ENCODE measurements at regions not wholly inside any gene's neighbourhood (a gene's known extent, or its start where the extent isn't known, plus 50 kb on each side); places are given as distances from the start of the nearest gene placed in this dataset.
"Not testable (repeated sequence)": the region's sequence is repeated elsewhere in the genome, so short reads cannot be mapped to it uniquely, and the experiment has no call there.

DNA sequence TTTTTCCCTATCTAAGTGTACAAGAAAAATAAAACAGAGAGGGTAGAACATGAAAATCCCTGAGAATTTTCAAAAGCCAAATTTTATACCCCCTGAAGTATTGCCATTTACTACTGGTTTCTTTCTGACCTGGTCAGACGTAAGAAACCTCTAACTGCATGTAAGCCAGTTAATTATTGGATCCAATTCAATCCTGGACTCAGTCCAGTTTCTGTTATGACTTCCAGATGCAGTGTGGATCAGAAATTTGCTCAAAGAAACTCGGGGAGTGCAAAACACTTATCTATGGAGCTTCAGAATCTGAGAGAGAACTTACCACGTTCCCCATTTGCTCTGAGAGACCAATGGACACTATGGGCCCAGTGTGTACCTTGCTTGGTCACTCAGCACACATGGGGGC lies 383.5 kb downstream of the KLHL4 start:
- DNase-seq, result no peak
- in situ Hi-C loops (cut with MboI; ENCODE audit: low pct_unique_long_range_greater_than_20kb, low sequenced_read_pairs), result no loop called here

- in situ Hi-C loops (cut with MboI; ENCODE audit: low pct_unique_long_range_greater_than_20kb, low sequenced_read_pairs), result no loop called here
- no peak for DNase-seq
Observed at GRCh38 chrX:87914726-87915125, 397.1 kb downstream of the KLHL4 start.

DNA sequence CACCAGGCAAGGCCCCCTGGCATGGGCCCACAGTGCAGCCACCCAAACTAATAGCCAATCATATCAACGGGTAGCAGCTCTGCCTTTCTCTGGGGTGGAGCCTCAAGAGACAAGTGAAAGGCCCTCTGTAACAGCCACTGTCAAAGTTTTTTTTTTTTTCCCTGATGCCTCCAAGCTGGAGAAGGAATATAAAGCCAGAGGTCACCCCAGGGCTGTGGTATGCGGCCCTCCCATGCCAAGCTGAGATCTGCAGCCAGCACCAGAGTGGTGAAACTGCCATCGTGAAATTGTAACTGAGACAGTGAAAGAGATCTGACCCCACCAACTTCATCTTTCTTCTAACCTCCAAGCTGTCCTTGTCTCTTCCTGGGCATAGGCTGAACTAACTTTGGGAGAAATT lies 407.0 kb downstream of the KLHL4 start:
- in situ Hi-C loops (cut with MboI; ENCODE audit: low pct_unique_long_range_greater_than_20kb, low sequenced_read_pairs), result no loop called here
- DNase-seq, result no peak

DNA sequence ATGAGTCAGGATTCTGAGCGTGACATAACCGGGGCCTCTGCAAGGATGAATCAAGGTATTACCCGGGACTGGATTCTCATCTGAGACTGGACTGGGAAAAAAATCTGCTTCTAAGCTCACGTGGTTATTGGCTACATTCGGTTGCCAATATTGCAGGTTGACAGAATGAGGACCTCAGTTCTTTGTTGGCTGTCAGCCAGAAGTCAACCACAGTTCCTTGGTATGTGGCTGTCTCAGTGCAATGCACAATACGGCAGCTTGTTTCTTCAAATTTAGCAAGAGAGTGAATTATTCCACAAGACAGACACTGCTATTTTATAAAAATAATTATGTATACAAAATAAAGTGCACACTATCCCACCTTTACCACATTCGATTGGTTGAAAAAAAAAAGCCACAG lies 424.2 kb downstream of the KLHL4 start:
- in situ Hi-C loops (cut with MboI; ENCODE audit: low pct_unique_long_range_greater_than_20kb, low sequenced_read_pairs), result no loop called here
- DNase-seq, result peak; percentile 60

GRCh38 chrX:87961471-87961870 lies 443.9 kb downstream of the KLHL4 start:
- DNase-seq, result no peak
- in situ Hi-C loops (cut with MboI; ENCODE audit: low pct_unique_long_range_greater_than_20kb, low sequenced_read_pairs), result no loop called here

- DNase-seq, result no peak
- in situ Hi-C loops (cut with MboI; ENCODE audit: low pct_unique_long_range_greater_than_20kb, low sequenced_read_pairs), result no loop called here
Observed at GRCh38 chrX:87968118-87968517, 450.5 kb downstream of the KLHL4 start.

DNA sequence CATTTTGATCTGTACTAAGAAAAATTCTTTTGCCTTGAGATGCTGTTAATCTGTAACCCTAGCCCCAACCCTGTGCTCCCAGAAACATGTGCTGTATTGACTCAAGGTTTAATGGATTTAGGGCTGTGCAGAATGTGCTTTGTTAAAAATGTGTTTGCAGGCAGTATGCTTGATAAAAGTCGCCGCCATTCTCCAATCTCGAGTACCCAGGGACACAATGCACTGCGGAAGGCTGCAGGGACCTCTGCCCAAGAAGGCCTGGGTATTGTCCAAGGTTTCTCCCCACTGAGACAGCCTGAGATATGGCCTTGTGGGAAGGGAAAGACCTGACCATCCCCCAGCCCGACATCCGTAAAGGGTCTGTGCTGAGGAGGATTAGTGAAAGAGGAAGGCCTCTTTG lies 454.5 kb downstream of the KLHL4 start:
- DNase-seq; in situ Hi-C loops (cut with MboI; ENCODE audit: low pct_unique_long_range_greater_than_20kb, low sequenced_read_pairs): not testable (repeated sequence)

- in situ Hi-C loops (cut with MboI; ENCODE audit: low pct_unique_long_range_greater_than_20kb, low sequenced_read_pairs), result no loop called here
- DNase-seq, result no peak
Observed at GRCh38 chrX:87975365-87975764, 457.8 kb downstream of the KLHL4 start.

DNA sequence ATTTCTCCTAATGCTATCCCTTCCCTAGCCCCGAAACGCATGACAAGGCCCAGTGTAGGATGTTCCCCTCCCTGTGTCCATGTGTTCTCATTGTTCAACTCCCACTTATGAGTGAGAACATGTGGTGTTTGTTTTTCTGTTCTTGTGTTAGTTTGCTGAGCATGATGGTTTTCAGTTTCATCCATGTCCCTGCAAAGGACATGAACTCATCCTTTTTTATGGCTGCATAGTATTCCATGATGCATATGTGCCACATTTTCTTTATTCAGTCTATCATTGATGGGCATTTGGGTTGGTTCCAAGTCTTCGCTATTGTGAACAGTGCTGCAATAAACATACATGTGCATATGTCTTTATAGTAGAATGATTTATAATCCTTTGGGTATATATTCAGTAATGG lies 490.3 kb downstream of the KLHL4 start:
- DNase-seq; in situ Hi-C loops (cut with MboI; ENCODE audit: low pct_unique_long_range_greater_than_20kb, low sequenced_read_pairs): not testable (repeated sequence)

GRCh38 chrX:88024022-88024421 lies 506.4 kb downstream of the KLHL4 start:
- no peak for DNase-seq
- in situ Hi-C loops (cut with MboI; ENCODE audit: low pct_unique_long_range_greater_than_20kb, low sequenced_read_pairs), result no loop called here

GRCh38 chrX:88072339-88073030 lies 554.9 kb downstream of the KLHL4 start:
- in situ Hi-C loops (cut with MboI; ENCODE audit: low pct_unique_long_range_greater_than_20kb, low sequenced_read_pairs), result no loop called here
- DNase-seq, result no peak

DNA sequence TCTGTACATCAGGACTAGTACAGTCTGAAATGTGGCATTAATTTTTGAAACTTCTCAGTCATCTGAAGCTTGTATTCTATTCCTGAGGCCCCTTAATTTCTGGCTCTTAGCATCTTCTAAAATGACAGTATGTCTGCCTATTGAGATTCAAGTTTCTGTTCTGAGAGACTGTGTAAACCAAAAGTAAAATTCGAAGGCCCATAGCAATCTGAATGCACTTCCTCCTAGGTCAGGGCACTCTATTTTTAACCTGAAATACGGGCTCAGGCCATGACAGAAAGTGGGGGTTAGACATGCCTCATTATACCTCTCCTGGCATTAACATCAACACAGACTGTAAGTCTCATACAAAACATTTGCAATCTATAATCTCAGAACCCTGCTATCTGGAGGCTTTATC lies 584.4 kb downstream of the KLHL4 start:
- peak; percentile 45 for DNase-seq

GRCh38 chrX:88135735-88136134 lies 611.3 kb upstream of the CPXCR1 start:
- peak; percentile 43 for DNase-seq
- in situ Hi-C loops (cut with MboI; ENCODE audit: low pct_unique_long_range_greater_than_20kb, low sequenced_read_pairs), result loop anchor here (25.0 kb wide), 1 partner anchor 477 kb away; no protein-coding TSS in a partner anchor

More for the DNA sequence above, 584.4 kb downstream of the KLHL4 start:
- in situ Hi-C loops (cut with MboI; ENCODE audit: low pct_unique_long_range_greater_than_20kb, low sequenced_read_pairs), result no loop called here

GRCh38 chrX:88136328-88136727 lies 610.7 kb upstream of the CPXCR1 start:
- DNase-seq, result no peak
- in situ Hi-C loops (cut with MboI; ENCODE audit: low pct_unique_long_range_greater_than_20kb, low sequenced_read_pairs), result loop anchor here (25.0 kb wide), 1 partner anchor 476 kb away; no protein-coding TSS in a partner anchor

DNA sequence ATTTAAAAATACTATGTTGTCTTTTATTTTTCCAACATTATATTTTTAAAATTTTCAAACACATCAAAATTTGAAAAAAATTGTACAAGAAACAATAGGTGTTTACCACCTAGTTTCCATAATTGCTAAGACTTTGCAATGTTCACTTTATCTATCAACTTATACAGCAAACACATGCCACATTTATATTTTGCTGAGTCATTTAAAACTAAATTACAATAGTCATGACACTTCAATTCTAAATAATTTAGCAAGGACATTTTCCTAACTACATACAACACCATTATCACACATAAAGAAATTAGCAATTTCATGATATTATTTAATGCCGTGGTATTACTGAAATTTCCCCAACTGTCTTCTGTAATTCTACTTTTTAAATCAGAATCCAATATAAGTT lies 600.4 kb upstream of the CPXCR1 start:
- DNase-seq, result no peak
- in situ Hi-C loops (cut with MboI; ENCODE audit: low pct_unique_long_range_greater_than_20kb, low sequenced_read_pairs), result loop anchor here (25.0 kb wide), 1 partner anchor 466 kb away; no protein-coding TSS in a partner anchor

GRCh38 chrX:88170553-88170952 lies 576.5 kb upstream of the CPXCR1 start:
- no peak for DNase-seq
- in situ Hi-C loops (cut with MboI; ENCODE audit: low pct_unique_long_range_greater_than_20kb, low sequenced_read_pairs), result no loop called here

DNA sequence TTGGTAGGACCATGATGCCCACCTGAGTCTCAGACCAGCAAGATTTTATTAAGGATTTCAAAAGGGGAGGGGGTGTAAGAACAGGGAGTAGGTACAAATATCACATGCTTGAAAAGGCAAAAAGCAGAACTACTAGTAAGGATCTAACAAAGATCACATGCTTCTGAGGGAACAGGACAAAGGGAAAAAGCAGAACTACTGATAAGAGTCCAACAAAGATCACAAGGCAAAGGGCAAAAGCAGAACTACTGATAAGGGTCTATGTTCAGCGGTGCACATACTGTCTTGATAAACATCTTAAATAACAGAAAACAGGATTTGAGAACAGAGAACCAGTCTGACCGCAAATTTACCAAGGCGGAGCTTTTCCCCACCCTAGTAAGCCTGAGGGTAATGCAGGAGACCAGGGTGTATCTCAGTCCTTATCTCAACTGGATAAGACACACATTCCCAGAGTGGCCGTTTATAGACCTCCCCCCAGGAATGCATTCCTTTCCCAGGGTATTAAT lies 573.0 kb upstream of the CPXCR1 start:
- in situ Hi-C loops (cut with MboI; ENCODE audit: low pct_unique_long_range_greater_than_20kb, low sequenced_read_pairs), result not testable (repeated sequence)
- DNase-seq, result peak; percentile 94

GRCh38 chrX:88202149-88202548 lies 544.9 kb upstream of the CPXCR1 start:
- in situ Hi-C loops (cut with MboI; ENCODE audit: low pct_unique_long_range_greater_than_20kb, low sequenced_read_pairs), result no loop called here
- DNase-seq, result no peak

- in situ Hi-C loops (cut with MboI; ENCODE audit: low pct_unique_long_range_greater_than_20kb, low sequenced_read_pairs), result no loop called here
- DNase-seq, result no peak
Observed at GRCh38 chrX:88244066-88244465, 503.0 kb upstream of the CPXCR1 start.

GRCh38 chrX:88284844-88285243 lies 462.2 kb upstream of the CPXCR1 start:
- no peak for DNase-seq
- in situ Hi-C loops (cut with MboI; ENCODE audit: low pct_unique_long_range_greater_than_20kb, low sequenced_read_pairs), result no loop called here

- in situ Hi-C loops (cut with MboI; ENCODE audit: low pct_unique_long_range_greater_than_20kb, low sequenced_read_pairs); DNase-seq: not testable (repeated sequence)
Observed at GRCh38 chrX:88313972-88314371, 433.1 kb upstream of the CPXCR1 start.

All from KBM-7 (cell line).